HepG2 (cell line): ENCODE measurements at regions not wholly inside any gene's neighbourhood (a gene's known extent, or its start where the extent isn't known, plus 50 kb on each side); places are given as distances from the start of the nearest gene placed in this dataset.
A peak's percentile ranks its signal among the peaks of the same experiment; 100 is the strongest.
"Not testable (repeated sequence)": the region's sequence is repeated elsewhere in the genome, so short reads cannot be mapped to it uniquely, and the experiment has no call there.

Source experiments
- ATAC-seq: fragments of 200-7000 bp; cut with Tn5 transposase; 3 replicates; pipeline ENCODE4 v1.9.1; 2020; ENCODE audit warnings: mild to moderate bottlenecking, moderate library complexity
- BruUV-seq: library from RNA; stranded (reverse); fragments of 400-500 nt; replicated peaks from 2 replicates; lab custom pipeline; 2021; lab: Mats Ljungman, UMichigan
- CTCF ChIA-PET: fragments of 300-600 bp; formaldehyde crosslinking; extraction: SDS; loops from one replicate; lab custom pipeline; 2021; ENCODE audit warnings: low total read pairs, inconsistent platforms, low intra/inter-chr PET ratio; lab: Yijun Ruan, JAX
- POLR2A ChIA-PET: fragments of 350-600 bp; sonication (Branson Sonifier 250); formaldehyde crosslinking; loops from one replicate; lab custom pipeline; 2020; ENCODE audit warnings: antibody characterized with exemption, inconsistent platforms; lab: Yijun Ruan, JAX
- DNase-seq: peaks from one replicate; pipeline ENCODE4 v3.0.0-alpha.2; 2015; ENCODE audit warnings: low spot score
- FAIRE-seq: peaks from 3 replicates; lab custom pipeline; 2011; peaks lifted over from hg19 to GRCh38; lab: Jason Lieb, UNC
- H2AFZ ChIP-seq: one replicate; pipeline ENCODE4 v1.6.1; 2011; ENCODE audit warnings: low read length, inconsistent platforms
- H3K27ac ChIP-seq: fragments of 300-600 bp; 3 replicates; pipeline ENCODE4 v1.8.0; 2011; ENCODE audit warnings: mixed run types, mild to moderate bottlenecking, mixed read lengths, low read length, inconsistent platforms; ENCODE audit not compliant: insufficient read depth; ENCODE audit errors: extremely low read length
- H3K27me3 ChIP-seq, 2 experiments: fragments of 200-600 bp in 1 of 2; 2 replicates in 1 of 2; 3 replicates in 1 of 2; pipeline versions ENCODE4 v1.6.0 to v1.8.0; 2011; ENCODE audit warnings: low read length in 2 of 2, mild to moderate bottlenecking in 2 of 2, moderate library complexity in 2 of 2, inconsistent platforms in 1 of 2; ENCODE audit not compliant: insufficient read depth in 2 of 2, control insufficient read depth in 1 of 2
- H3K36me3 ChIP-seq, 2 experiments: fragments of 200-600 bp in 1 of 2; replicated peaks in 1 of 2; 2 replicates in 1 of 2; 3 replicates in 1 of 2; pipeline versions ENCODE4 v1.5.1 to v1.8.0; 2011; ENCODE audit warnings: low read length in 2 of 2, inconsistent platforms in 1 of 2; ENCODE audit not compliant: insufficient read depth in 2 of 2, control insufficient read depth in 1 of 2
- H3K4me1 ChIP-seq: 2 replicates; pipeline ENCODE4 v1.5.1; 2012; ENCODE audit warnings: low read length, inconsistent platforms; ENCODE audit not compliant: insufficient read depth
- H3K4me2 ChIP-seq: 2 replicates; pipeline ENCODE4 v1.6.0; 2011; ENCODE audit warnings: low read depth, low read length, inconsistent platforms
- H3K4me3 ChIP-seq, 3 experiments: fragments of 200-600 bp in 1 of 3; sonication (generic), shearing (Covaris generic) in 1 of 3; replicated peaks in 1 of 3; 2 replicates each; pipeline ENCODE4 v1.5.1; 2011 to 2016; ENCODE audit warnings: low read length in 3 of 3, inconsistent platforms in 2 of 3, low read depth in 2 of 3, mild to moderate bottlenecking in 2 of 3, control low read depth in 1 of 3, mixed read lengths in 1 of 3; ENCODE audit not compliant: insufficient read depth in 1 of 3
- H3K79me2 ChIP-seq: one replicate; pipeline ENCODE4 v1.6.1; 2011; ENCODE audit warnings: low read length, inconsistent platforms; ENCODE audit not compliant: insufficient read depth
- H3K9ac ChIP-seq: 2 replicates; pipeline ENCODE4 v1.6.0; 2011; ENCODE audit warnings: mild to moderate bottlenecking, low read depth, low read length, inconsistent platforms; ENCODE audit not compliant: insufficient read depth
- H3K9me3 ChIP-seq: 2 replicates; pipeline ENCODE4 v1.5.1; 2012; ENCODE audit warnings: mild to moderate bottlenecking, low read length
- H4K20me1 ChIP-seq: 2 replicates; pipeline ENCODE4 v1.6.0; 2011; ENCODE audit warnings: inconsistent platforms, mild to moderate bottlenecking, low read length, moderate library complexity; ENCODE audit not compliant: insufficient read depth
- HOMEZ ChIP-seq: IDR thresholded peaks from 2 replicates; pipeline ENCODE4 v1.6.1; 2016; ENCODE audit warnings: low read depth
- IRF2 ChIP-seq: IDR thresholded peaks from 2 replicates; pipeline ENCODE4 v1.6.1; 2018; ENCODE audit warnings: missing genetic modification reagents, missing compliant biosample characterization
- YEATS2 ChIP-seq: sonication (generic); formaldehyde crosslinking; IDR thresholded peaks from 2 replicates; pipeline ENCODE4 v1.4.0; 2020; ENCODE audit warnings: missing genetic modification reagents, borderline replicate concordance
- YEATS4 ChIP-seq: sonication (generic); formaldehyde crosslinking; IDR thresholded peaks from 2 replicates; pipeline ENCODE4 v1.4.0; 2020; ENCODE audit warnings: missing genetic modification reagents, borderline replicate concordance
- ZFY ChIP-seq: sonication (generic); formaldehyde crosslinking; IDR thresholded peaks from 2 replicates; pipeline ENCODE4 v1.4.0; 2020; ENCODE audit warnings: missing genetic modification reagents
- ZGPAT ChIP-seq: IDR thresholded peaks from 2 replicates; pipeline ENCODE4 v1.6.1; 2016; ENCODE audit warnings: mild to moderate bottlenecking
- WGBS: methylation state at CpG from one replicate; pipeline ENCODE4 v1.1.6; 2017; ENCODE audit warnings: low lambda C conversion rate; 5-methylcytosine and 5-hydroxymethylcytosine counted together
- in situ Hi-C: cut with HindIII; loops from 2 replicates; pipeline ENCODE4 v1.10.0; 2017; ENCODE audit warnings: low pct_unique_long_range_greater_than_20kb; ENCODE audit not compliant: extremely low pct_ligation_motif_present
- intact Hi-C: fragments of 100-400 bp; cut with micrococcal nuclease; formaldehyde crosslinking; loops from one replicate; pipeline ENCODE4 v1.10.0; 2022; ENCODE audit not compliant: unreplicated experiment
- TF ChIP-seq, protein P1 (sequence below): sonication (generic); formaldehyde crosslinking; IDR thresholded peaks from 2 replicates; pipeline ENCODE4 v1.4.0; 2020; ENCODE audit warnings: missing genetic modification reagents
- TF ChIP-seq, protein P2 (sequence below): sonication (generic); formaldehyde crosslinking; IDR thresholded peaks from 2 replicates; pipeline ENCODE4 v1.5.1; 2020; ENCODE audit warnings: mild to moderate bottlenecking, missing genetic modification reagents, moderate library complexity

GRCh38 chr16:90168349-90169126 is 91.4 kb upstream of the PRDM7 start (continued):
- TF ChIP-seq, protein P1, sequence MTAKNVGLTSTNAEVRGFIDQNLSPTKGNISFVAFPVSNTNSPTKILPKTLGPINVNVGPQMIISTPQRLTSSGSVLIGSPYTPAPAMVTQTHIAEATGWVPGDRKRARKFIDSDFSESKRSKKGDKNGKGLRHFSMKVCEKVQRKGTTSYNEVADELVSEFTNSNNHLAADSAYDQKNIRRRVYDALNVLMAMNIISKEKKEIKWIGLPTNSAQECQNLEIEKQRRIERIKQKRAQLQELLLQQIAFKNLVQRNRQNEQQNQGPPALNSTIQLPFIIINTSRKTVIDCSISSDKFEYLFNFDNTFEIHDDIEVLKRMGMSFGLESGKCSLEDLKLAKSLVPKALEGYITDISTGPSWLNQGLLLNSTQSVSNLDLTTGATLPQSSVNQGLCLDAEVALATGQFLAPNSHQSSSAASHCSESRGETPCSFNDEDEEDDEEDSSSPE (CRISPR knock-in tag), result peak; percentile 56; the same call in 1 of the 2 replicates
- TF ChIP-seq ZFY (peak; percentile 61), IRF2 (CRISPR knock-in tag) (peak; percentile 60; the same call in 1 of the 2 replicates), HOMEZ (CRISPR knock-in tag) (peak; percentile 27; the same call in 1 of the 2 replicates), YEATS4 (CRISPR knock-in tag) (peak; percentile 66; the same call in 1 of the 2 replicates), ZGPAT (CRISPR knock-in tag) (peak; percentile 88), YEATS2 (peak; percentile 58; the same call in 1 of the 2 replicates)

- POLR2A ChIA-PET, H3K4me1 ChIP-seq, H2AFZ ChIP-seq, CTCF ChIA-PET, H3K4me3 ChIP-seq, H3K36me3 ChIP-seq, H3K9me3 ChIP-seq, H4K20me1 ChIP-seq, intact Hi-C loops, FAIRE-seq, H3K27me3 ChIP-seq, H3K4me2 ChIP-seq, H3K79me2 ChIP-seq, ATAC-seq, in situ Hi-C loops, DNase-seq: not testable (repeated sequence)
- 95% methylated on average over 16 of the region's 19 CpGs for whole genome bisulfite sequencing
- H3K27ac ChIP-seq, result peak overlapping the region; percentile 65
- H3K9ac ChIP-seq, result 0 out of 2 replicates have a peak overlapping the region, but pooled peaks have one; percentile 22
- TSS peak; percentile 89 for BruUV-seq
- TF ChIP-seq, protein P2, sequence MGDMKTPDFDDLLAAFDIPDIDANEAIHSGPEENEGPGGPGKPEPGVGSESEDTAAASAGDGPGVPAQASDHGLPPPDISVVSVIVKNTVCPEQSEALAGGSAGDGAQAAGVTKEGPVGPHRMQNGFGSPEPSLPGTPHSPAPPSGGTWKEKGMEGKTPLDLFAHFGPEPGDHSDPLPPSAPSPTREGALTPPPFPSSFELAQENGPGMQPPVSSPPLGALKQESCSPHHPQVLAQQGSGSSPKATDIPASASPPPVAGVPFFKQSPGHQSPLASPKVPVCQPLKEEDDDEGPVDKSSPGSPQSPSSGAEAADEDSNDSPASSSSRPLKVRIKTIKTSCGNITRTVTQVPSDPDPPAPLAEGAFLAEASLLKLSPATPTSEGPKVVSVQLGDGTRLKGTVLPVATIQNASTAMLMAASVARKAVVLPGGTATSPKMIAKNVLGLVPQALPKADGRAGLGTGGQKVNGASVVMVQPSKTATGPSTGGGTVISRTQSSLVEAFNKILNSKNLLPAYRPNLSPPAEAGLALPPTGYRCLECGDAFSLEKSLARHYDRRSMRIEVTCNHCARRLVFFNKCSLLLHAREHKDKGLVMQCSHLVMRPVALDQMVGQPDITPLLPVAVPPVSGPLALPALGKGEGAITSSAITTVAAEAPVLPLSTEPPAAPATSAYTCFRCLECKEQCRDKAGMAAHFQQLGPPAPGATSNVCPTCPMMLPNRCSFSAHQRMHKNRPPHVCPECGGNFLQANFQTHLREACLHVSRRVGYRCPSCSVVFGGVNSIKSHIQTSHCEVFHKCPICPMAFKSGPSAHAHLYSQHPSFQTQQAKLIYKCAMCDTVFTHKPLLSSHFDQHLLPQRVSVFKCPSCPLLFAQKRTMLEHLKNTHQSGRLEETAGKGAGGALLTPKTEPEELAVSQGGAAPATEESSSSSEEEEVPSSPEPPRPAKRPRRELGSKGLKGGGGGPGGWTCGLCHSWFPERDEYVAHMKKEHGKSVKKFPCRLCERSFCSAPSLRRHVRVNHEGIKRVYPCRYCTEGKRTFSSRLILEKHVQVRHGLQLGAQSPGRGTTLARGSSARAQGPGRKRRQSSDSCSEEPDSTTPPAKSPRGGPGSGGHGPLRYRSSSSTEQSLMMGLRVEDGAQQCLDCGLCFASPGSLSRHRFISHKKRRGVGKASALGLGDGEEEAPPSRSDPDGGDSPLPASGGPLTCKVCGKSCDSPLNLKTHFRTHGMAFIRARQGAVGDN (CRISPR knock-in tag), result peak; percentile 40; the same call in 1 of the 2 replicates
- peak; percentile 8; the same call in 1 of the 2 replicates for TF ChIP-seq ZFY
Measured at GRCh38 chr16:90167734-90168133, 90.6 kb upstream of the PRDM7 start.
